GM20431 (cell line): ENCODE measurements at regions not wholly inside any gene's neighbourhood (a gene's known extent, or its start where the extent isn't known, plus 50 kb on each side); places are given as distances from the start of the nearest gene placed in this dataset.
"Not testable (repeated sequence)": the region's sequence is repeated elsewhere in the genome, so short reads cannot be mapped to it uniquely, and the experiment has no call there.

Source experiments
- in situ Hi-C: fragments of 300-500 bp; cut with MseI, MboI; formaldehyde crosslinking; loops from one replicate; pipeline ENCODE4 v1.15.0; 2020; ENCODE audit warnings: low sequenced_read_pairs; ENCODE audit not compliant: unreplicated experiment

GRCh38 chr5:122586351-122586750 lies 188.5 kb upstream of the SNX2 start:
- in situ Hi-C loops = no loop called here

- in situ Hi-C loops = no loop called here
Observed at GRCh38 chr5:122591828-122592227, 183.1 kb upstream of the SNX2 start.

GRCh38 chr5:122599000-122599399 lies 175.9 kb upstream of the SNX2 start:
- in situ Hi-C loops = no loop called here

- in situ Hi-C loops = no loop called here
Observed at GRCh38 chr5:122600924-122601323, 174.0 kb upstream of the SNX2 start.

GRCh38 chr5:122602700-122603099 lies 172.2 kb upstream of the SNX2 start:
- in situ Hi-C loops = no loop called here

GRCh38 chr5:122605236-122605635 lies 169.6 kb upstream of the SNX2 start:
- in situ Hi-C loops = no loop called here

GRCh38 chr5:122607818-122608217 lies 167.1 kb upstream of the SNX2 start:
- in situ Hi-C loops = no loop called here

- in situ Hi-C loops = no loop called here
Observed at GRCh38 chr5:122608222-122608621, 166.7 kb upstream of the SNX2 start.

GRCh38 chr5:122611406-122611805 lies 163.5 kb upstream of the SNX2 start:
- in situ Hi-C loops = no loop called here

- in situ Hi-C loops = no loop called here
Observed at GRCh38 chr5:122612901-122613300, 162.0 kb upstream of the SNX2 start.

- in situ Hi-C loops = no loop called here
Observed at GRCh38 chr5:122615146-122615545, 159.7 kb upstream of the SNX2 start.

GRCh38 chr5:122615832-122616231 lies 159.0 kb upstream of the SNX2 start:
- in situ Hi-C loops = no loop called here

- in situ Hi-C loops = not testable (repeated sequence)
Observed at GRCh38 chr5:122618046-122618445, 156.8 kb upstream of the SNX2 start.

GRCh38 chr5:122620768-122621167 lies 154.1 kb upstream of the SNX2 start:
- in situ Hi-C loops = not testable (repeated sequence)

- in situ Hi-C loops = not testable (repeated sequence)
Observed at GRCh38 chr5:122628714-122629113, 146.2 kb upstream of the SNX2 start.

GRCh38 chr5:122629121-122629677 lies 145.7 kb upstream of the SNX2 start:
- in situ Hi-C loops = no loop called here

GRCh38 chr5:122638581-122638980 lies 136.3 kb upstream of the SNX2 start:
- in situ Hi-C loops = no loop called here

- in situ Hi-C loops = no loop called here
Observed at GRCh38 chr5:122639033-122639432, 135.8 kb upstream of the SNX2 start.

GRCh38 chr5:122639864-122640263 lies 135.0 kb upstream of the SNX2 start:
- in situ Hi-C loops = no loop called here

- in situ Hi-C loops = no loop called here
Observed at GRCh38 chr5:122649080-122649479, 125.8 kb upstream of the SNX2 start.

- in situ Hi-C loops = no loop called here
Observed at GRCh38 chr5:122653087-122654017, 121.5 kb upstream of the SNX2 start.

GRCh38 chr5:122656160-122656559 lies 118.7 kb upstream of the SNX2 start:
- in situ Hi-C loops = no loop called here
